Tibial artery (tissue), 4 donors: ENCODE measurements at regions not wholly inside any gene's neighbourhood (a gene's known extent, or its start where the extent isn't known, plus 50 kb on each side); places are given as distances from the start of the nearest gene placed in this dataset.
A peak's percentile ranks its signal among the peaks of the same experiment; 100 is the strongest.

ENCODE experiments used
- DNase-seq, 2 donors: peaks; one replicate each; pipeline ENCODE4 v3.0.0-alpha.2; 2019
- H3K27ac ChIP-seq, 2 donors: fragments of 200-600 bp; sonication (generic) in 1 of 2; 1 replicate in 1 of 2; 2 replicates in 1 of 2; pipeline ENCODE4 v1.5.1; 2018 to 2019; ENCODE audit warnings: mild to moderate bottlenecking in 1 of 2
- H3K27me3 ChIP-seq, 2 donors: fragments of 200-600 bp; sonication (generic) in 1 of 2; one replicate each; pipeline versions ENCODE4 v1.5.1 to v1.6.0; 2016 to 2019
- H3K36me3 ChIP-seq, 3 donors: fragments of 200-600 bp; sonication (generic) in 2 of 3; one replicate each; pipeline ENCODE4 v1.5.1; 2016 to 2019; ENCODE audit warnings: mild to moderate bottlenecking in 2 of 3
- H3K4me1 ChIP-seq, 4 donors: fragments of 200-600 bp; sonication (generic) in 2 of 4; 1 replicate in 3 of 4; 2 replicates in 1 of 4; pipeline ENCODE4 v1.5.1; 2016 to 2019
- H3K4me3 ChIP-seq, 2 donors: fragments of 200-600 bp; sonication (generic) in 1 of 2; 1 replicate in 1 of 2; 2 replicates in 1 of 2; pipeline ENCODE4 v1.5.1; 2018 to 2019; ENCODE audit warnings: mild to moderate bottlenecking in 2 of 2
- H3K9me3 ChIP-seq, 3 donors: fragments of 200-600 bp; sonication (generic) in 1 of 3; one replicate each; pipeline ENCODE4 v1.5.1; 2016 to 2019
- intact Hi-C: fragments of 100-400 bp; cut with DNase I; formaldehyde crosslinking; loops from one replicate; pipeline ENCODE4 v1.15.0; 2023; ENCODE audit warnings: low total_unique reads
- TF ChIP-seq, protein P1 (sequence below), 2 experiments: fragments of 200-600 bp in 1 of 2; fragments of 450-650 bp in 1 of 2; IDR thresholded peaks; one replicate each; pipeline ENCODE4 v1.5.1; 2017 to 2019; ENCODE audit warnings: antibody characterized with exemption in 2 of 2, mild to moderate bottlenecking in 1 of 2, moderate library complexity in 1 of 2

DNA sequence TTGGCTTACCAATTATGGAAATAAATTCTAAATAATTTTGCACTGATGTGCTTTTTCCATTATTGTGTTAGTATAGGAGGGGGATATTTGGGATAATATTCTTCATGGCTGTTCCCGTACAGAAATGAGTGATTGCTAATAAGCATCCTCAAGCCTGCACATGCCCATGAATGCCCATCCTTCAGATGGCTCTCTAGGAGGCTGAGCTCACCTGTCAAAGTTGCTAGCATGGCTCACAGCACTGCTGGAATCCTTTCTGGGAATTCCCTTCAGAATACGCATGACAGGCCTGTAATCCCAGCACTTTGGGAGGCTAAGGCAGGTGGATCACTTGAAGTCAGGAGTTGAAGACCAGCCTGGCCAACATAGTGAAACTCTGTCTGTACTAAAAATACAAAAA lies 124.1 kb downstream of the NXNL2 start:
- Histone ChIP-seq H3K4me1 (peaks cover 0 to 9% (median 3%) of the 10 kb centered on the region in 4 donors), H3K27me3 (no peaks in the 10 kb centered on the region), H3K36me3 (no peaks in the 10 kb centered on the region), H3K27ac (no peak overlapping the region), H3K4me3 (no peak overlapping the region), H3K9me3 (no peaks in the 10 kb centered on the region)
- TF ChIP-seq, protein P1, sequence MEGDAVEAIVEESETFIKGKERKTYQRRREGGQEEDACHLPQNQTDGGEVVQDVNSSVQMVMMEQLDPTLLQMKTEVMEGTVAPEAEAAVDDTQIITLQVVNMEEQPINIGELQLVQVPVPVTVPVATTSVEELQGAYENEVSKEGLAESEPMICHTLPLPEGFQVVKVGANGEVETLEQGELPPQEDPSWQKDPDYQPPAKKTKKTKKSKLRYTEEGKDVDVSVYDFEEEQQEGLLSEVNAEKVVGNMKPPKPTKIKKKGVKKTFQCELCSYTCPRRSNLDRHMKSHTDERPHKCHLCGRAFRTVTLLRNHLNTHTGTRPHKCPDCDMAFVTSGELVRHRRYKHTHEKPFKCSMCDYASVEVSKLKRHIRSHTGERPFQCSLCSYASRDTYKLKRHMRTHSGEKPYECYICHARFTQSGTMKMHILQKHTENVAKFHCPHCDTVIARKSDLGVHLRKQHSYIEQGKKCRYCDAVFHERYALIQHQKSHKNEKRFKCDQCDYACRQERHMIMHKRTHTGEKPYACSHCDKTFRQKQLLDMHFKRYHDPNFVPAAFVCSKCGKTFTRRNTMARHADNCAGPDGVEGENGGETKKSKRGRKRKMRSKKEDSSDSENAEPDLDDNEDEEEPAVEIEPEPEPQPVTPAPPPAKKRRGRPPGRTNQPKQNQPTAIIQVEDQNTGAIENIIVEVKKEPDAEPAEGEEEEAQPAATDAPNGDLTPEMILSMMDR (IDR thresholded peaks at IDR 0.05) = no peak
- intact Hi-C loops = loop anchor here (10.0 kb wide), 1 partner anchor 64 kb away; no protein-coding TSS in a partner anchor
- DNase-seq = no peak

DNA sequence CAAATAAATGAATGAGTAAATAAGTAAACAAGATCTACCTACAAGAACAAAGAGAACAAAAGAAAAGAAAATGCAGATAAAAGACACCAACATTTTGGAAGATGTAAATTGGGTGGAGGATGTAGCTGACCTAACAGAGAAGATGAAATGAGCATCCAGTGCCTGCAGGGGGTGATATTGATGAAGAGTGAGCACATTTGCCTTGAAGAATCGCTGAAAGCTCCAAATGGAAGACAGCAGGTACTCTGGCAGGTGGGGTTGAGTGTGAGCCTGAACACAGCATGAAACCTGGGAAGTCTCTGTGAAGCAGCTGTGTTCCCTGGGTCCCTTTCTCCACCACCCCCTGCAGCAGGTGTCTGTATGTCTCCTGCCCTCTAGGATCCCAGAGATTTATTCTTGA lies 125.6 kb downstream of the NXNL2 start:
- peaks cover 0 to 5% (median 0%) of the 10 kb centered on the region in 4 donors for H3K4me1 ChIP-seq
- no peaks in the 10 kb centered on the region for H3K36me3 ChIP-seq
- H3K4me3 ChIP-seq = no peak overlapping the region
- no peaks in the 10 kb centered on the region for H3K27me3 ChIP-seq
- TF ChIP-seq, protein P1 (IDR thresholded peaks at IDR 0.05) = peak in 1 of 2 experiments; percentile 13
- no peak overlapping the region for H3K27ac ChIP-seq
- intact Hi-C loops = no loop called here
- no peak for DNase-seq
- no peaks in the 10 kb centered on the region for H3K9me3 ChIP-seq

GRCh38 chr9:88661759-88662158 lies 126.8 kb downstream of the NXNL2 start:
- Histone ChIP-seq H3K27ac (no peak overlapping the region), H3K4me3 (no peak overlapping the region), H3K4me1 (peaks cover 0 to 5% (median 0%) of the 10 kb centered on the region in 4 donors), H3K27me3 (no peaks in the 10 kb centered on the region), H3K36me3 (no peaks in the 10 kb centered on the region), H3K9me3 (no peaks in the 10 kb centered on the region)
- intact Hi-C loops = no loop called here
- TF ChIP-seq, protein P1 (IDR thresholded peaks at IDR 0.05) = no peak
- no peak for DNase-seq

DNA sequence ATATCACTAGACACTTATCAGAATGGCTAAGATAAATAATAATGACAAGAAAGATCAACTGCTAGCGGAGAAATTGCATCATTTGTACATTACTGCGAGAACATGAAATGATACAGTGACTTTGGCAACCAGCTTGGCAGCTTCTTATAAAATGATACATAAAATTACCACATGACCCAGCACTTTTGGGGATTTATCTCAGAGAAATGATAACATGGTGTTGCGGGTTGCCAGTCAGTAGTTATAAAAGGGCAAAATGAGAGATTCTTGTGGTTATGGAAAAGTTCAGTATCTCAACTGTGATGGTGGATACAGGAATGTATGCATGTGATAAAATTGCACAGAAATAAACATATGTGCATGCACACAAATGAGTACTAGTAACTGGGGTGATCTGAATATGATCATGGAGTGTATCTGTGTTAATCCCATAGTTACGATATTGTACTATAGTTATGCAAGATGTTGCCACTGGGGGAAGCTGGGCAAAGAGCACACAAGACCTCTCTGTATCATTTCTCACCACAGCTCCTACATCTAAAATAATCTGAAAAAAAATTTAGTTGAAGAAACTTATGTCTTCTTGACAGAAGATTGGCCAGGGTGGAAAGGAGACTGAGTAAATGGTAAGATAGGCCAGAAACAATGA lies 128.9 kb downstream of the NXNL2 start:
- no peaks in the 10 kb centered on the region for H3K36me3 ChIP-seq
- H3K4me3 ChIP-seq = no peak overlapping the region
- H3K4me1 ChIP-seq = no peaks in the 10 kb centered on the region
- TF ChIP-seq, protein P1 (IDR thresholded peaks at IDR 0.05) = no peak
- no peak for DNase-seq
- no peaks in the 10 kb centered on the region for H3K9me3 ChIP-seq
- H3K27me3 ChIP-seq = no peaks in the 10 kb centered on the region
- no peak overlapping the region for H3K27ac ChIP-seq
- intact Hi-C loops = no loop called here

GRCh38 chr9:88664773-88665172 lies 129.8 kb downstream of the NXNL2 start:
- Histone ChIP-seq H3K27ac (no peak overlapping the region), H3K4me1 (no peaks in the 10 kb centered on the region), H3K27me3 (no peaks in the 10 kb centered on the region), H3K9me3 (peaks cover 0 to 5% (median 0%) of the 10 kb centered on the region in 3 donors), H3K4me3 (no peak overlapping the region), H3K36me3 (no peaks in the 10 kb centered on the region)
- intact Hi-C loops = no loop called here
- no peak for DNase-seq
- TF ChIP-seq, protein P1 (IDR thresholded peaks at IDR 0.05) = no peak
